ENCODE measurements at regions not wholly inside any gene's neighbourhood (a gene's known extent, or its start where the extent isn't known, plus 50 kb on each side); places are given as distances from the start of the nearest gene placed in this dataset.

DNA sequence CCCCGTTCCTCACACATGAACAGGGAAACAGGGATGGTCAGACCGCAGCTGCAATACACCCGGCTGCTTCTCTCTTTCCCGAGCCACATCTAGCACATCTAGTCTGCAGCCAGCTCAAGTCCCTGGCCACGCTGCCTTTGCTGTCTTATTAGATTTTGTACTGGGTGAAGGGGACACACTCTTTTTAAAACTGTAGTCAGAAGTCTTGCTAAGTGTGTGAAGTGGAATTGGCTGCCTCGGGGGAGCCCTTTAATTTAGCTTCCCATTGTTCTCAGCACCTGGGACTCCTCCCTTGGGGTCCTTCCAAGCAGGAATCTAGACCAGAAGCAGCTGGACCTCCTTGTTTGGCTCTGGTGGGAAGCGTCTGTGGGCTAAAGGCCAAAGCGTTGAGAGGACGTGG is 420.0 kb downstream of the CTTN start:
- TF ChIP-seq EZH2 (IDR thresholded peaks at IDR 0.05; ENCODE audit: borderline replicate concordance): no peak
- TF ChIP-seq, protein P1, sequence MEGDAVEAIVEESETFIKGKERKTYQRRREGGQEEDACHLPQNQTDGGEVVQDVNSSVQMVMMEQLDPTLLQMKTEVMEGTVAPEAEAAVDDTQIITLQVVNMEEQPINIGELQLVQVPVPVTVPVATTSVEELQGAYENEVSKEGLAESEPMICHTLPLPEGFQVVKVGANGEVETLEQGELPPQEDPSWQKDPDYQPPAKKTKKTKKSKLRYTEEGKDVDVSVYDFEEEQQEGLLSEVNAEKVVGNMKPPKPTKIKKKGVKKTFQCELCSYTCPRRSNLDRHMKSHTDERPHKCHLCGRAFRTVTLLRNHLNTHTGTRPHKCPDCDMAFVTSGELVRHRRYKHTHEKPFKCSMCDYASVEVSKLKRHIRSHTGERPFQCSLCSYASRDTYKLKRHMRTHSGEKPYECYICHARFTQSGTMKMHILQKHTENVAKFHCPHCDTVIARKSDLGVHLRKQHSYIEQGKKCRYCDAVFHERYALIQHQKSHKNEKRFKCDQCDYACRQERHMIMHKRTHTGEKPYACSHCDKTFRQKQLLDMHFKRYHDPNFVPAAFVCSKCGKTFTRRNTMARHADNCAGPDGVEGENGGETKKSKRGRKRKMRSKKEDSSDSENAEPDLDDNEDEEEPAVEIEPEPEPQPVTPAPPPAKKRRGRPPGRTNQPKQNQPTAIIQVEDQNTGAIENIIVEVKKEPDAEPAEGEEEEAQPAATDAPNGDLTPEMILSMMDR (IDR thresholded peaks at IDR 0.05; ENCODE audit: poor library complexity): no peak
